Hepatocyte (in vitro differentiated cells): ENCODE measurements at regions not wholly inside any gene's neighbourhood (a gene's known extent, or its start where the extent isn't known, plus 50 kb on each side); places are given as distances from the start of the nearest gene placed in this dataset.

Source experiments
- DNase-seq: peaks from one replicate; pipeline ENCODE4 v3.0.0-alpha.2; 2016; ENCODE audit warnings: low spot score
- H2AFZ ChIP-seq: fragments of 200-600 bp; sonication (generic); 2 replicates; pipeline ENCODE4 v1.6.0; 2016; ENCODE audit warnings: antibody characterized with exemption, mild to moderate bottlenecking
- H3K27ac ChIP-seq: fragments of 200-600 bp; sonication (generic); 2 replicates; pipeline ENCODE4 v1.5.1; 2016; ENCODE audit warnings: mild to moderate bottlenecking
- H3K27me3 ChIP-seq: fragments of 200-600 bp; sonication (generic); 2 replicates; pipeline ENCODE4 v1.6.1; 2016
- H3K36me3 ChIP-seq: fragments of 200-600 bp; sonication (generic); replicated peaks from 2 replicates; pipeline ENCODE4 v1.5.1; 2016; ENCODE audit warnings: low read depth; ENCODE audit not compliant: insufficient read depth
- H3K4me1 ChIP-seq: fragments of 200-600 bp; sonication (generic); 2 replicates; pipeline ENCODE4 v1.5.1; 2016; ENCODE audit warnings: mild to moderate bottlenecking, moderate library complexity; ENCODE audit not compliant: insufficient read depth
- H3K4me2 ChIP-seq: fragments of 200-600 bp; sonication (generic); 2 replicates; pipeline ENCODE4 v1.6.0; 2016
- H3K4me3 ChIP-seq: fragments of 200-600 bp; sonication (generic); 2 replicates; pipeline ENCODE4 v1.5.1; 2016; ENCODE audit warnings: mild to moderate bottlenecking
- H3K79me2 ChIP-seq: fragments of 200-600 bp; sonication (generic); 2 replicates; pipeline ENCODE4 v1.6.0; 2017; ENCODE audit warnings: mild to moderate bottlenecking
- H3K9me2 ChIP-seq: fragments of 200-600 bp; sonication (generic); replicated peaks from 2 replicates; pipeline ENCODE4 v1.6.0; 2017; ENCODE audit warnings: mild to moderate bottlenecking; ENCODE audit not compliant: insufficient read depth
- H3K9me3 ChIP-seq: fragments of 200-600 bp; sonication (generic); 2 replicates; pipeline ENCODE4 v1.5.1; 2016; ENCODE audit warnings: low read depth, mild to moderate bottlenecking
- H4K20me1 ChIP-seq: fragments of 200-600 bp; sonication (generic); 2 replicates; pipeline ENCODE4 v1.6.0; 2016; ENCODE audit warnings: mild to moderate bottlenecking; ENCODE audit not compliant: insufficient read depth, poor library complexity, severe bottlenecking
- EZH2 ChIP-seq: fragments of 200-600 bp; sonication (generic); IDR thresholded peaks from 2 replicates; pipeline ENCODE4 v1.6.1; 2016; ENCODE audit warnings: antibody characterized with exemption, mild to moderate bottlenecking, borderline replicate concordance
- EZH2phosphoT487 ChIP-seq: fragments of 200-600 bp; sonication (generic); IDR thresholded peaks from one replicate; pipeline ENCODE4 v1.6.1; 2018; ENCODE audit warnings: antibody characterized with exemption, mild to moderate bottlenecking, low read depth, moderate library complexity; ENCODE audit not compliant: unreplicated experiment, severe bottlenecking
- WGBS: methylation state at CpG from one replicate; pipeline ENCODE4 v1.1.6; 2016; ENCODE audit warnings: low lambda C conversion rate; ENCODE audit errors: missing lambda C conversion rate; 5-methylcytosine and 5-hydroxymethylcytosine counted together
- TF ChIP-seq, protein P1 (sequence below): fragments of 200-600 bp; sonication (generic); IDR thresholded peaks from 2 replicates; pipeline ENCODE4 v1.5.1; 2016; ENCODE audit warnings: antibody characterized with exemption, mild to moderate bottlenecking; ENCODE audit not compliant: poor library complexity

- Histone ChIP-seq H2AFZ (no peak overlapping the region), H3K27me3 (no peaks in the 10 kb centered on the region), H3K4me2 (no peak overlapping the region), H3K4me3 (no peak overlapping the region), H3K27ac (no peak overlapping the region), H4K20me1 (no peaks in the 10 kb centered on the region), H3K9me2 (no peaks in the 10 kb centered on the region), H3K9me3 (no peaks in the 10 kb centered on the region), H3K36me3 (no peaks in the 10 kb centered on the region), H3K79me2 (no peaks in the 10 kb centered on the region), H3K4me1 (no peaks in the 10 kb centered on the region)
- TF ChIP-seq EZH2phosphoT487 (no peak), EZH2 (no peak)
- TF ChIP-seq, protein P1, sequence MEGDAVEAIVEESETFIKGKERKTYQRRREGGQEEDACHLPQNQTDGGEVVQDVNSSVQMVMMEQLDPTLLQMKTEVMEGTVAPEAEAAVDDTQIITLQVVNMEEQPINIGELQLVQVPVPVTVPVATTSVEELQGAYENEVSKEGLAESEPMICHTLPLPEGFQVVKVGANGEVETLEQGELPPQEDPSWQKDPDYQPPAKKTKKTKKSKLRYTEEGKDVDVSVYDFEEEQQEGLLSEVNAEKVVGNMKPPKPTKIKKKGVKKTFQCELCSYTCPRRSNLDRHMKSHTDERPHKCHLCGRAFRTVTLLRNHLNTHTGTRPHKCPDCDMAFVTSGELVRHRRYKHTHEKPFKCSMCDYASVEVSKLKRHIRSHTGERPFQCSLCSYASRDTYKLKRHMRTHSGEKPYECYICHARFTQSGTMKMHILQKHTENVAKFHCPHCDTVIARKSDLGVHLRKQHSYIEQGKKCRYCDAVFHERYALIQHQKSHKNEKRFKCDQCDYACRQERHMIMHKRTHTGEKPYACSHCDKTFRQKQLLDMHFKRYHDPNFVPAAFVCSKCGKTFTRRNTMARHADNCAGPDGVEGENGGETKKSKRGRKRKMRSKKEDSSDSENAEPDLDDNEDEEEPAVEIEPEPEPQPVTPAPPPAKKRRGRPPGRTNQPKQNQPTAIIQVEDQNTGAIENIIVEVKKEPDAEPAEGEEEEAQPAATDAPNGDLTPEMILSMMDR: no peak
- DNase-seq: no peak
- WGBS: 93% methylated on average over 18 of the region's 18 CpGs
Measured at GRCh38 chr7:1318661-1319060, 86.0 kb downstream of the UNCX start.

DNA sequence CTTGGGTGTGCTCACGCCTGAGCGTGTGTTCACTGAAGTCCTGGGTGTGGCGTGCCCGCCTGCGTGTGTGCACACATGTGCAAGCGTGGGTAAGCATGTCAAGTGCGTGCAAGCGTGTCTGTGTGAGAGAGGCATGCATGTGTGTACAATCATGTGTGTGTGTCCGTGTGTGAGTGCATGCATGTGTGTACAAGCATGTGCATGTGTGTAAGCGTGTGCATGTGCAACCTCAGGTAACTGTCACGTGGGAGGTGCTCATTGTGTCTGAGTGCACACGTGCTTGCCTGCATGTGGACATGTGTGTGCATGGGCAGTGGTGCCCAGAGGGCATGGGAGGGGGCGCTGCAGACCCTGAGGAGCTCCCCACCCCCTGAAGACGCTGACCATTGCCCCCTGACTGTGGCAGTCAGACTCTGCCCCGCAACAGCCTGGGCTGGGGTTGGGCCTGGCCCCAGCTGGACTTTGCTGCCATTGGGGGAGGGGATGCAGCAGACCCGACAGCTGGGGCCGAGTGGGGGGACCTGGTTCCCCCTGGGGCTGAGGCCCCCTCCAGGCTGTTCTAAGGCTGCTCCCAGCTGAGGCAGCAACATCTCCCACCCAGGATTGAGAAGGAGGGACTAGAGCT is 88.1 kb downstream of the UNCX start:
- H3K27me3 ChIP-seq: no peaks in the 10 kb centered on the region
- no peaks in the 10 kb centered on the region for H3K36me3 ChIP-seq
- H3K27ac ChIP-seq: no peak overlapping the region
- TF ChIP-seq EZH2phosphoT487 (no peak), EZH2 (no peak)
- TF ChIP-seq, protein P1: no peak
- H3K9me2 ChIP-seq: no peaks in the 10 kb centered on the region
- 85% methylated on average over 17 of the region's 17 CpGs for WGBS
- no peaks in the 10 kb centered on the region for H3K79me2 ChIP-seq
- no peak overlapping the region for H2AFZ ChIP-seq
- H3K4me1 ChIP-seq: no peaks in the 10 kb centered on the region
- no peaks in the 10 kb centered on the region for H4K20me1 ChIP-seq
- H3K9me3 ChIP-seq: no peaks in the 10 kb centered on the region
- no peak for DNase-seq
- H3K4me3 ChIP-seq: no peak overlapping the region
- H3K4me2 ChIP-seq: no peak overlapping the region

- DNase-seq: no peak
- H4K20me1 ChIP-seq: no peaks in the 10 kb centered on the region
- no peak overlapping the region for H3K27ac ChIP-seq
- 85% methylated on average over 32 of the region's 39 CpGs for WGBS
- no peak overlapping the region for H2AFZ ChIP-seq
- H3K9me2 ChIP-seq: no peaks in the 10 kb centered on the region
- no peaks in the 10 kb centered on the region for H3K4me1 ChIP-seq
- no peaks in the 10 kb centered on the region for H3K9me3 ChIP-seq
- no peak for TF ChIP-seq EZH2phosphoT487
- no peak for TF ChIP-seq EZH2
- TF ChIP-seq, protein P1: no peak
- H3K4me2 ChIP-seq: no peak overlapping the region
- H3K4me3 ChIP-seq: no peak overlapping the region
- H3K27me3 ChIP-seq: no peaks in the 10 kb centered on the region
- H3K36me3 ChIP-seq: no peaks in the 10 kb centered on the region
- no peaks in the 10 kb centered on the region for H3K79me2 ChIP-seq
Measured at GRCh38 chr7:1321411-1322239, 89.0 kb downstream of the UNCX start.
